ENCODE measurements at regions not wholly inside any gene's neighbourhood (a gene's known extent, or its start where the extent isn't known, plus 50 kb on each side); places are given as distances from the start of the nearest gene placed in this dataset.

GRCh38 chr6:131383421-131384411 is 189.3 kb upstream of the ARG1 start:
- DNase-seq: no peak

- no peak for DNase-seq
These were observed 185.2 kb upstream of the ARG1 start for GRCh38 chr6:131387562-131388447.

GRCh38 chr6:131390322-131390721 is 182.7 kb upstream of the ARG1 start:
- no peak for DNase-seq

GRCh38 chr6:131391116-131391515 is 181.9 kb upstream of the ARG1 start:
- no peak for DNase-seq

- no peak for DNase-seq
These were observed 179.6 kb upstream of the ARG1 start for GRCh38 chr6:131393433-131393832.

- DNase-seq: no peak
These were observed 178.1 kb upstream of the ARG1 start for GRCh38 chr6:131394768-131395432.

- DNase-seq: no peak
These were observed 174.8 kb upstream of the ARG1 start for GRCh38 chr6:131398176-131398575.

- DNase-seq: no peak
These were observed 173.6 kb upstream of the ARG1 start for GRCh38 chr6:131399433-131399832.

GRCh38 chr6:131400054-131400778 is 172.8 kb upstream of the ARG1 start:
- DNase-seq: no peak

GRCh38 chr6:131400779-131401496 is 172.1 kb upstream of the ARG1 start:
- no peak for DNase-seq

GRCh38 chr6:131408811-131409210 is 164.2 kb upstream of the ARG1 start:
- DNase-seq: no peak

- DNase-seq: no peak
These were observed 162.2 kb upstream of the ARG1 start for GRCh38 chr6:131410785-131411184.

- no peak for DNase-seq
These were observed 159.8 kb upstream of the ARG1 start for GRCh38 chr6:131412960-131413830.

GRCh38 chr6:131413831-131414191 is 159.2 kb upstream of the ARG1 start:
- no peak for DNase-seq

GRCh38 chr6:131414956-131415355 is 158.1 kb upstream of the ARG1 start:
- peak; percentile 28 for DNase-seq

- no peak for DNase-seq
These were observed 154.6 kb upstream of the ARG1 start for GRCh38 chr6:131418441-131418840.

GRCh38 chr6:131419702-131420101 is 153.3 kb upstream of the ARG1 start:
- DNase-seq: no peak

- DNase-seq: no peak
These were observed 149.0 kb upstream of the ARG1 start for GRCh38 chr6:131424016-131424415.

- no peak for DNase-seq
These were observed 148.6 kb upstream of the ARG1 start for GRCh38 chr6:131424475-131424874.

GRCh38 chr6:131427434-131428058 is 145.5 kb upstream of the ARG1 start:
- DNase-seq: no peak

Measured in activated CD4-positive, alpha-beta T cell treated with anti-CD3 and anti-CD28 coated beads for 48 hours (primary cell).